CD4-positive, alpha-beta T cell treated with Interleukin-17A for 1 hour (primary cell): ENCODE measurements at regions not wholly inside any gene's neighbourhood (a gene's known extent, or its start where the extent isn't known, plus 50 kb on each side); places are given as distances from the start of the nearest gene placed in this dataset.

ENCODE experiments used
- DNase-seq: peaks from one replicate; pipeline ENCODE4 v3.0.0-alpha.2; 2020

DNA sequence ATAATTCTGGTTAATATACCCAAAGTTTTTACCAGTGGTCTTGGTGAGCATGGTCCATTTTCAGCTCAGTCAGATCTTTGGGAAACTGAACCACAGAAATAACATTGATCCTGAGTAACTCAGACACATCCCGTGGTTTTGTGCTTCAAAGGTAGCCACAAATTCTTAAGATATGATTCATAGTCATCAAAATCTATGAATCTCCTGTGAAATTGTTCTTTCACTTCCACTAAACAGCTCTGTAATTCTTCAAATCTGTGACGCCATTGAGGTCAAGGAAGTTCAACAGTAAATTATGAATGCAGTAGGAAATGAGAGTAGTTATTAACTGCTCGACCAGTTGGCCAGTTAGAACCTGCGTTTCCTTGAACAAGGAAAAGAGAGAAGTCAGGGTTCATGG is 147.3 kb downstream of the IRS1 start:
- DNase-seq, result no peak

DNA sequence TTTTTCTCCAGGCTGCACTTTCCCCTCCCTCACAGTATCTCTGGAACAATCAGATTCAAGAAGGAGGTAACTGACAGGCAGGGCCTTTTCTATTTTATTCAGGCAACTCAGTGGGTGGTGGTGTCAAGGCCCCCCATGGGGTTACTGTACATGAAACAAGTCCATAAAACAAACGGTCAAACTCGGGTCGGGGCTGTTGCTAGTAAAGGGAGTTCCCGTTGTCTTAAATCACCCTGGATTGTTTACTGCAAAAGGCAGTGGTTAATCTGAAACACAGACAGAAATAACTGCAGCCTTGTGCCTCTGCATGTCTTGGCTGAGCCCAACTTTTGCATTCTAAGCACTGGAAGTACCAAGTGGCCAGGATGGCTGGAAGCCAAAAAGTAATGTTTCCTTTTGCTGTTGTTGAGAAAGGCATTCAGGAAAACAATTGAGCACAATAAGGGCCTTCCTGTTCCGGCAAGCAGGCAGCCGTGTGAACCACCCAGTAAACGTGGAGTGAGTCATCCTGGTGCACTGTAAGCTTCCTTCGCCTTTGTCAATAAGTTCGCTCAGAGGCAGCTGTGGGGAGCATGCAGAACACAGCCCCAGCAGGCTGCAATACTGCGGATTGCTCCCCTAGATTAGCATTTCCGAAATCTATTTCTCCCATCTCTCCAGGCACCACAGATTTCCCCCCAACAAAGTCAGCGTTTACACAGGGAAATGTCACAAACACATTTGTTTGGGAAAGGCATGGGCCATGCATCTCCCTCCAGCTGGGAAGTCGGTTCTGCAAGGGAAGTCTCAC is 149.6 kb downstream of the IRS1 start:
- DNase-seq, result peak; percentile 46

DNA sequence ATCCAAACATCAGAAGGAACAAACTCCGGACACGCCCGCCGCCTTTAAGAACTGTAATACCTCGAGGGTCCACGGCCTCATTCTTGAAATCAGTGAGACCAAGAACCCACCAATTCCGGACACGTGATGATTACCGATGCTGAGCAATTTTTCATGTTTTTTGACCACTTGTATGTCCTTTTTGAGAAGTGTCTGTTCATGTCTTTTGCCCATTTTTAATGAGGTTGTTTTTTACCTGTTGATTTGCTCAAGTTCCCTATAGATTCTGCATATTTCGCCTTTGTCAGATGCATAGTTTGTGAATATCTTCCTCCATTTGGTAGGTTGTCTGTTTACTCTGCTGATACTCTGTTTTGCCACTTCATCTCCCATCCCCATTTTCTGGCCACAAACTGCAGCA is 150.4 kb downstream of the IRS1 start:
- DNase-seq, result no peak

DNA sequence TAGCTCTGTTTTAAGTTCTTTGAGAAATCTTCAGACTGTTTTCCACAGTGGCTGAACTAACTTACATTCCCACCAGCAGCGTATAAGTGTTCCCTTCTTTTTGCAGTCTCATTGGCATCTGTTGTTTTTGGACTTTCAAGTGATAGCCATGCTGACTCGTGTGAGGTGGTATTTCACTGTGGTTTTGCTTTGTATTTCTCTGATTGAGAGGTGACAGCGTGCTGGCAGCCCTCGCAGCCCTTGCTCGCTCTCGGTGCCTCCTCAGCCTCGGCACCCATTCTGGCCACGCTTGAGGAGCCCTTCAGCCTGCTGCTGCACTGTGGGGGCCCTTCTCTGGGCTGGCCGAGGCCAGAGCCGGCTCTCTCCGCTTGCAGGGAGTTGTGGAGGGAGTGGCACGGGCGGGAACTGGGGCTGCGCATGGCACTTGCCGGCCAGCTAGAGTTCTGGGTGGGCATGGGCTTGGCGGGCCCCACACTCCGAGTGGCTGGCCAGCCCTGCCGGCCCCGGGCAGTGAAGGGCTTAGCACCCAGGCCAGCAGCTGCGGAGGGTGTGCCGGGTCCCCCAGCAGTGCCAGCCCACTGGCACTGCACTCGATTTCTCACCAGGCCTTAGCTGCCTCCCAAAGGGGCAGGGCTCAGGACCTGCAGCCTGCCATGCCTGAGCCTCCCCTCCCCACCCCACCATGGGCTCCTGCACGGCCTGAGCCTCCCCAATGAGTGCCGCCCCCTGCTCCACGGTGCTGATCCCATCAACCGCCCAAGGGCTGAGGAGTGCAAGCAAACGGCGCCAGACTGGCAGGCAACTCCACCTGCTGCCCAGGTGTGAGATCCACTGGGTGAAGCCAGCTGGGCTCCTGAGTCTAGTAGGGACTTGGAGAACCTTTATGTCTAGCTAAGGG is 151.8 kb downstream of the IRS1 start:
- no peak for DNase-seq

DNA sequence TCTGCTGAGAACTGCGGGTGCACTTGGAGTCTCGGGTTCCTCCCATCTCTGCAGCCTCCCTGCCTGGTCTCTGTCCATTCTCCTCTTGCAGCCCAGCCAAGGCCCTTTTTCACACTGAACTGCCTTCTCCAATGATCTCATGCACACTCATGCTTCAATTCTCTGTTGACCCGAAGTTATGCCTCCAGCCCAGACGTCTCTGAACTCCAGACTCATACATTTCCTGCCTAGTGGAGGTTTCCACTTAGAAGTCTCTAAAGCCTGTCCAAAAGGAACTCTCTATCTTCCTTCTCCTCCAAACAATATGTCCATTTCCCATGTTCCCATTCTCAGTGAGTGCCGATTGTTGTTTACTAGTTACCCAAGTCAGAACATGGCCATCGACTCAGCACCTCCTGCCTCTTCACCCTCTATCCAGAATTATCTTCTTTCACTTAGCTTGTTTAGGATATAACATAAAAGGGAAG is 155.2 kb downstream of the IRS1 start:
- no peak for DNase-seq

DNA sequence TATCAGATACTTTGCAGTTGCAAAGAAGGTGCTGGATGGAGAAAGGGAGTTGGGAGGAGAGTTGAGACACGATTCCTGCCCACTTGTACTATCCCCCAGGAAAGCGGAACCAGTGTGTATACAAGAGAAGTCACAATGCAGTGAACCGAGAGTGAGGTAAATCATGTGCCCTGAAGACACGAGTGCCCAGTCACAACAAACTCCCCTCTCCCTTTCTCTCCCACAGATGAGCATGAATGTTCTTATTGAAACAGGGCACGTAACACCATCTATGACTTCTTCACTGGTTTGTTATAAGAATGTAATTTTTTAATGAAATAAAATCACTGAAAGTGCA is 155.7 kb downstream of the IRS1 start:
- no peak for DNase-seq

DNA sequence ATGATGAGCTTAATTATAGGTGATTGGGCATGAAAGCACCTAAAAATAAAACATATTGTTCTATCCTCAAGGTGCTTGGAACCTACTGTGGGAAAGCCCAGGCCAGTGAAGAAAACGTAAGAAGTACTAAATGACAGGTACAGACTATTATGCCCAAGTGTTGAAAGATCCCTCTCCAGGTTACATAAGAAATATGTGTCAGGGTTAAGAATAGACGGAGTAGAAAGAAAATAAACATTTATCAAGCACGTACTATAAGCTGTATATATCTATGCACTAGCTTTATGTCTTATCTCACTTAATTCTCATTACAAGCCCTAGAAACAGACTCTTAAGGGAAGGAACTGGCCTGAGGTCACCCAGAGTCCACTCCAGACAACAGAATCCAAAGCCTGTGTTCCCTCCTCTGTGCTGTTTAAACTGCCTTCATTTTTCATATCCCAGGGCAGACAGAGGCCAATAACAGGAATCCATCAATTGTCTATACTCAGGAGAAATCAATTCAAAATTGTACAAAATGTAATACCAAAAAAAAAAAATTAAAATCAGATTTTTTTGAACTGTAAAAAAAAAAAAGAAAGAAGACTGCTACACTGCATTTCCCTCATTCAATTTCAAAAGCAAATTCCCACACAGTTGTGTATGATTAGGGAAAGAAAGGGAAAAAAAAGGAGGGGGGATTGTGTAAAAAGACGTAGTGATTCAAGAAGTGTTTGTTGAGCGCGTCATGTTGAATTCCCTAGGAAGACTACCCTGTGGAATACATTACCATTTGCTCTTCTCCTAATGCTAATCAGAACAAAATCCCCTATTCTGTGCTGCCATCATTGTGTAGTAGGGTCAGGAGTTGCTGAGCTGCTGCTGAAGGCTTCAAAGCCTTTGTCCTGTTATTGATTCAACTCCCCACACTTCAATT is 156.3 kb downstream of the IRS1 start:
- no peak for DNase-seq

DNA sequence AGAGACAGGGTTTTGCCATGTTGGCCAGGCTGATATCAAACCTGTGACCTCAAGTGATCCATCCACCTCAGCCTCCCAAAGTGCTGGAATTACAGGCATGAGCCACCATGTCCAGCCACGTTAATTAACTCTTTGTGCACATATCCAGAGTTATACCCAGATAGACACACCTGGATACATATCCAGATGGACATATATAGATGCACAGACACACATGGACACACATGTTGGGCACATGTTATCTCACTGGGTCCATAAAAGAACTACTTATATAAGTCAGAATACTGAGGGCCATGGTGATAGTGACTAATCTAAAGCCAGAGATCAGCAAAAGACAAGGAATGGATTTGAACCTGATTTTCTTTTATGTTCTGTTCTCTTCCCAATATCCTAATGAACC is 158.6 kb downstream of the IRS1 start:
- no peak for DNase-seq

DNA sequence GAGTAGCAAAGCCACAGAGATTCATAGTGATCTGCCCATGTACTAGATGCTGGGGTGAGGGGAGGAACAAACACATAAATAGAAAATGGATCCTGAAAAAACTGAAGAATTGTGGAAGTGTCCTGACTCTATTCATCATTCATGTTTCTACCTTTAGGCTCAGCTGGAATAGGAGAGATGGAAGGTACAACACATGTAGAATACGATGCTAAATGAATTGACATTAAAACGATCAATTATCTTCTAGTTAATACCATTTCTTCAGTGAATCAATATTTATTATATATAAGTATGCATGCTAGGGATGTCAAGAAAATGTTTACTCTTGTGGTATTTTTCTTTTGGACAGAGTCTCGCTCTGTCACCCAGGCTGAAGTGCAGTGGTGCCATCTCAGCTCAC is 159.1 kb downstream of the IRS1 start:
- DNase-seq, result no peak

DNA sequence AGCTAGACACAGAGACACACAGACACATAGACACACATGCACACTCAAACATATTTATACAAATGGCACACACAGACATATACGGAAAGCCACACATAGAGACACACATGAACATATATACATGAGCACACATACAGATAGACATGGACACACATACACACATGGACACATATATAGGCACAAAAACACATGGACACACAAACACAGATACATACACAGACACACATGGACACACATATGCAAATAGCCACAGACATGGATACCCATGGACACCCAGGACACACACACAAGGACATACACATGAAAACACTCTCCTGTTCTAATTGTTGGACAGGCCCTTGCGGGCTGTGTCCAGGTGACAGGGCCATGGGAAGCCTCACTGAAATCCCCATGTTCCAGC is 160.1 kb downstream of the IRS1 start:
- no peak for DNase-seq

DNA sequence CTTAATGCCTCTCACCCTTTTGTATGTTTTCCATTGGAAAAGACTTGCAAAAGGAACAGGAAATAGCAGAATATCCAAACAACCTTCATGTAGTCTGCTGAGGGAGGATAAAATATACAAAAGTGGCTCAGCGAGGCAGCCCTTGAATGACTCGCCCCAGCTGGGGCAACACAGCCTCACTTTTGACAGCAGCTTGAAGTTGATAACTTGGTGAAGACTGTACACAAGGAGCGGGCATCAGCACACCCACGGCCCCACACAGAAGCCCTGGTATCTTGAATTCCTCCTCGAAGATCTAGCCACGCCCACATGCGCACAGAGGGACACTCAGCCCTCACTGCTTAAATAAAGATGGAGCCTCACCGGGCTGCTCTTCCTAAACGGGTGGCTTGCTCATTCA is 161.0 kb downstream of the IRS1 start:
- no peak for DNase-seq

DNA sequence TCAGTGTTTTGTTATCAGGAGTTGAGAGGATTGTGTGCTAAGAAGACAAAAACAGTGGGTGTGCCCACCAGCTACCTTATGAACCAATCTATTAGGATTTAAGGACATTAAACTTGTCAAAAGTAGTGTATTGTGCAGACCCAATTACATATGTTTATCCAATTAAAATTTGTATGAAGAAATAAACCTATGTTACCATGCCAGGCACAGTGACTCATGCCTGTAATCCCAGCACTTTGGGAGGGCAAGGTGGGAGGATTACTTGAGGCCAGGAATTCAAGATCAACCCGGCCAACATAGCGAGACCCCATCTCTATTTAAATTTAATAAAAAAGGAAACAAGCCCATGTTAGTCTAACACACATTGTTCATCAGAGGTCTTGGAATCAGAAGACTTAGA is 162.2 kb downstream of the IRS1 start:
- DNase-seq, result no peak

DNA sequence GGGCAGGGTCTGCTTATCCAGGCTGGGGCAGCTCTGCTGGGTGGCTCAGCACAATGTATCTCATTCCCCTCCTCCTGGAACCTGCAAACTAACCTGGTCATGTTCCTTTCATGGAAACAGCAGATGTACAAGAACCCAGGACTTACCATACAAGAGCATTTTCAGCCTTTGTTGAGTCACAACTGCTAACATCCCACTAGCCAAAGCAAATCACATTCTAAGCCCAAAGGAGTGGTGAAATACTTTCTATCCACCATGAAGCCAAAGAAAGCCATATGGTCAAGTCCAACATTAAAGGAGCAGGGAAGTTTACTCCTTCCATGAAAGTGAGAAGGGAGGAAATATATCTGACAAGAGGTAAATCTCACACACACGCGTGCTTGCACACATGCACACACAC is 163.0 kb downstream of the IRS1 start:
- DNase-seq, result no peak

DNA sequence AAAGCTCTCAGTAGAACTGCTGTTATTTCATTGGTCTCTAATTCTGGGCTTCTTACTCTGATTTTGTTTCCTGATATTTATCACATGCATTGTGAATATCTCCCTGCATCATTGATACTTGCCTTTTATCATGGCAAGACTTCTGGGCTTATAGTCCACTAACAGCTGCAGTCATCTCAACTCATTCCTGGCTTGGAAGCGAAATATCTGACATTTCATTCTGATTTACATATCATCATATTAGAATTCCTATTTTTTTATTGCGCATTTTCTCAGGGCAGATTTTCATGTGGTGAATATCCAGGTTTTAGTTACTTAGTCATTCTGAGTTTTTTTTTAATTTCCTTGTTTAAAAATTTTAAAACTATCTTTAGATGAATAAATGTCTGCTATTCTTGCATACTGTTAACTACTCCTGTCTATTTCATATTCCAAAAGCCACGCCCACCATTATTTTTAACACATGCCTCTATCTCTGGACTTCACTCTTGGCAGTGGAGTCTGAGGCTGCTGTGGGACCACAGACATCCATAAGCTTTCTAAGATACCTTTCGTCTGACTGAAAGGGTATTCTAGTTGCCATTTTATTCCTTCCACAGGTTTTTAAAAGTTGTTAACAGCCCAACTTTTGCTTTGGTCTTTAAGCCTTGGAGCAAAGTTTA is 164.5 kb downstream of the IRS1 start:
- DNase-seq, result no peak

DNA sequence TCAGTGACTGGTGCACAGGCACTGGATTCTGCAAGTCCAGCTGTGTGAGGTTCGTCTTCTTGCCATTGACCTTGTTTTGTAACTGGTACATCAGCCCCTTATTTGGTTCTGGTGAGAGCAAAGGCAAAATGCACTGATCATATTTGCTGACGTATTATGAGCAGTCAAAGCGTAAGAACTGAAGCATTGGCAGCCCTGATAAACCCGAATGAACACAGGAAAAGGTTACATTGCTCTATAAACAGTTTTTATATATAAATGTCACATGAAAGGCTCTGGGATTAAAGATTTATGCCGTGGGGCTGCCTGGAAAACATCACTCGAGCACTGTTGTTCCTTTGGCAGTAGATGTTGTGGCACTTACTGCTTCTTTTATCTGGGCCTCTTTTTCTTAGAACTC is 167.9 kb downstream of the IRS1 start:
- DNase-seq, result no peak

DNA sequence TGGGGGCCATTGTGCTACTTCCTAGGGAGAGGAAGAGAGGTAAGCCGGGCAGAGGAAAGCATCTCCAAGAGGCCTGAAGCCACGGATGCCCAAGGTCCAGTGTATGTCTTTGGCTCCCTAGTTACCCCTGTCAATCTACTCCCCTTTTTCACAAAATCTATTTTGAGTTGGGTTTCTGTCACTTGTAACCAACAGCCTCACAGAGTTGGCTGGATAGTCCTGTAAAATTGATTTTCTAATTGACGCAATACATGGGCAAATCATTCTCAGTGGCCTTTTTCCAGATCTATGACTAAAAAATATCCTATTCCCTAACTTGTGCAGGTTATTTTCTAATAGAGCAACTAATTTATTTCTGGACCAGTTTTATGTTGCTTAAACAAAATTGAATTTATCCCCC is 168.4 kb downstream of the IRS1 start:
- no peak for DNase-seq

DNA sequence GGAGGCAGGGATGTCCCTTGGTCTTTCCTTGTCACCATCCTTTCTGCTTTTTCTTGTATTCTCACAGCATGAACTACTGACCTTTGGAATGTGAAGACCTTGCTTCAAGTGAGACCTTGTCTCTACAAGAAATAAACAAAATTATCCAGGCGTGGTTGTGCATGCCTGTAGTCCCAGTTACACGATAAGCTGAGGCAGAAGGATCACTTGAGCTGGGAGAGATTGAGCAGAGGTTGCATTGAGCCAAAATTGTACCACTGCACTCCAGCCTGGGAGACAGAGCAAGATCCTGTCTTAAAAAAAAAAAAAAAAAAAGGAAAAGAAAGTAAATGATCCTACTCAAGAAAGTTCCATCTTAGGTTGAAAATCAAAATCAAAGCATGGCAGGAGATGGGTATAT is 173.7 kb downstream of the IRS1 start:
- DNase-seq, result no peak

DNA sequence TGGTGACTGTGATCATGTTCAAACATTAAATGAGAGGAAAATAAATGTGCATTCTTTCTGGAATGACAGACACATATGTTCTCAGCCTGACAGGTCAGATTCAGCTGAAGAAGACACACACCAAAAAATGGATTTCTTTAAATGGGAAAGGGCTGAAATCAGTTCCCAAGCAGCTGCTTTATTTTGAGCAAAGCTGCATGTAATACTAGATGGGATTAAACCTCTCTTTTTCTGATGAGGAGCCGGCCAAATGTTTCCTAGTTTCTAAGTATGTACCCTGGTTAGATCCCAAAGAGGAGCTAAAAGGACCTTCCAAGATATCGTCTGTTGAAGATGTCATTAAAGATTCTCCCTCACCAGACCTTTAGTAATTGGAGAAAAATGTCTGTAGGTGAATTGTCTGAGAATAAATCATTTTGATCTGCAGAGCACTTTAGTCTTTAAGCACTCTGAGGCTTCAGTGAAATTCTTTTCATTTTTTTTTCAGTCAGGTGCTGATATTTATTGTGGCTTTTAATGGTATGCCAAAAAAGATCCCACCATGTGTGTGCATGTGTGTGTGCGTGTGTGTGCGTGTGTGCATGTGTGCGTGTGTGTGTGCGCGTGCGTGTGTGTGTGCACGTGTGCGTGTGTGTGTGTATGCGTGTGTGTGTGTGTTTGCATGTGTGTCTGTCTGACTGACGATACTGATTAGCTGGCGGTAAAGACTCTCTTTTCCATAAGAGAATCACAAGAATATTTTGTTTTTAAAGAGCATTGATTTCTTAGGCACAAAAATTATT is 175.8 kb downstream of the IRS1 start:
- no peak for DNase-seq

DNA sequence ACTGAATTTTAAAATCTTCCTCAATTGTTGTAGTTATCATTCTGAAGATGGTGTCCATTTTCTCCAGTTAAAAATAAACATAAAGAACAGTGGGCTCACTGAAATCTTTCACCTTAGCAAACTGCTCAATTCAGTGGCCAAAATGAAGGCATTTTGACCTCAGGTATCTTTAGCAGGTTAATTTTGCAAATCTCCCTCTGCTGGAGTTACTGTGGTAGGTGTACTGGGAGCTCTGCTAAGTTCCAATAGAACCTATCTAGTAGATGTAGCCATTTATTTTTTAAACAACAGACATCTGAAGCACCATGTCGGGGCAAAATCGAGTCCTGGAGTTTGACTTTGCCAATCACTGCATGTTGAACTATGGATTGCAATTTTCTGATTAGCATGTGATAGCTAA is 177.1 kb downstream of the IRS1 start:
- no peak for DNase-seq

DNA sequence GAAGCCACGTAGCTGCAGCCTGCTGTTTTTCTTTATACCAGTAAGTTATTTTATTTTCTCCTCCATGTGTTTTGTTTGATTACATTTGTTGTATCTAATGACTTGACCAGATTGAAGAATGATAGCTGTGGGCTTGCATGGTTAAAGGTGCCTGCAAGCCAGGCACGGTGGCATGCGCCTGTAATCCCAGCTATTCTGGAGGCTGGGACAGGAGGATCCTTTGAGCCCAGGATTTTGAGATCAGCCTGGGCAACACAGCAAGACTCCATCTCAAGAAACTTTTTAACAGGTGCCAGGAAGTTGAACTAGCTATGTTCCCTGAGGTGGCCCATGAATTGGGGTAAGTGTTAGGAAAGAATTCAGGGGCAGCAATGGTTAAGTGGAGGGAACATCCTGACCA is 179.4 kb downstream of the IRS1 start:
- no peak for DNase-seq

DNA sequence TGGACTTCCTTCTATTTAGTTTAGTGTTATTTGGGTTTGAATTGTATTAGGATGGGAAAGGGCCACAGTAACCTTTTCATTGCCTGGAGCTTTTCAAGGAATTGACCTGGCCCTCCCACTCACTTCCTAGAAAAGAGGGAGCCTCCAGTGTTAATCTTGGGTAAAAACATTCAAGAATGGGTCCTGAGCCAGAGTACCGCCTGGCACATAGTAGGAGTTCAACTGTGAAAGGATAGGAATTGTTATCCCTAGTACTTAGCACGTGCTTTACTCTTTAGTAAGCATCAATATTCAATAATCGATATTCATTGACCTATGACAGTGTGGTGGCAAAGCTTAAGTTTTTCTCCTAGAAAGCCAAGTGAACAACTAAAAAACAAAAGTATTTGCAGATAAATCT is 179.9 kb downstream of the IRS1 start:
- DNase-seq, result no peak
